ENCODE measurements at regions not wholly inside any gene's neighbourhood (a gene's known extent, or its start where the extent isn't known, plus 50 kb on each side); places are given as distances from the start of the nearest gene placed in this dataset.
A peak's percentile ranks its signal among the peaks of the same experiment; 100 is the strongest.
"Not testable (repeated sequence)": the region's sequence is repeated elsewhere in the genome, so short reads cannot be mapped to it uniquely, and the experiment has no call there.

DNA sequence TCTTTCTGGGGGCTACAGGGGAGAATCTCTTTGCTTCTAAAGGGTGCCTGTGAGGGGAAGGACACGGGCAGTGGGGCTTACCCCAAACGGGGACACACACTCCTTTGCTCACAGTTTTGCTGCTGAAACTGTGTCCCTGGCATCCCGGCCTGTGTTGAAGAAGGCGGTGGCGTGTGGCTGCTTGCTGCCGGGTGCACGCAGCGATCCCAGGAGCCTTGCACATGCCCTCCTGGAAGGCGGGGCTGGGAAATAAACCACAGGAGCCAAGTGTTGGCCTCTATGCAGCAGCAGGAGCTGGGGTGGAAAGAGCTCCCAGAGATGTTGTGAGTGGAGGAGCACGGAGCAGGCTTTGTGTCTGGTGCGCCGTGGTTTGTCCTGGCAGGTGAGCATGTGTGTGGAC, 131.0 kb upstream of the CIBAR2 start:
- no peaks in the 10 kb centered on the region for H3K9me3 Mint-ChIP-seq
- no peaks in the 10 kb centered on the region for H3K36me3 Mint-ChIP-seq (ENCODE audit: insufficient read depth in 2 of 2)
- DNase-seq = no peak
- no peak overlapping the region for H3K27ac Mint-ChIP-seq
- peaks cover 6% of the 10 kb centered on the region for H3K4me1 Mint-ChIP-seq (ENCODE audit: low read depth)
- H3K27me3 Mint-ChIP-seq (ENCODE audit: low read depth) = no peaks in the 10 kb centered on the region
- no peak overlapping the region for H3K4me3 Mint-ChIP-seq
- no peak for ATAC-seq (replicated peaks in 1 of 2)

DNA sequence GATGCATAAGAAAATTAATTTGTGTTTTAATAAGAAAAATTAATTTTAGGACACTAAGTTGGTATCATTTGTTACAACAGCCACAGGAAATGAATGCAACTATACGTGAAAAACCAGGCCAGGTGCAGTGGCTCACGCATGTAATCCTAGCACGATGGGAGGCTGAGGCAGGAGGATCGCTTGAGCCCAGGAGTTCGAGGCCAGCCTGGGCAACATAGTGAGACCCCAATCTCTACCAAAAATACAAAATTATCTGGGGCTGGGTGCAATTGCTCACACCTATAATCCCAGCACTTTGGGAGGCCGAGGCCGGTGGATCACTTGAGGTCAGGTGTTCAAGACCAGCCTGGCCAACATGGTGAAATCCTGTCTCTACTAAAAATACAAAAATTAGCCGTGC, 132.2 kb upstream of the CIBAR2 start:
- ATAC-seq (replicated peaks in 1 of 2) = not testable (repeated sequence)

GRCh38 chr16:85245307-85246172, 133.3 kb upstream of the CIBAR2 start:
- Mint-ChIP-seq H3K4me1 (ENCODE audit: low read depth) (peaks cover 6% of the 10 kb centered on the region), H3K9me3 (no peaks in the 10 kb centered on the region), H3K27me3 (ENCODE audit: low read depth) (no peaks in the 10 kb centered on the region), H3K4me3 (no peak overlapping the region), H3K27ac (no peak overlapping the region), H3K36me3 (ENCODE audit: insufficient read depth in 2 of 2) (no peaks in the 10 kb centered on the region)
- DNase-seq (peak; percentile 46 to 48), ATAC-seq (replicated peaks in 1 of 2) (peak; percentile 57 to 66)

More for the DNA sequence above, 132.2 kb upstream of the CIBAR2 start:
- H3K27ac Mint-ChIP-seq; H3K36me3 Mint-ChIP-seq (ENCODE audit: insufficient read depth in 2 of 2); H3K9me3 Mint-ChIP-seq; H3K4me1 Mint-ChIP-seq (ENCODE audit: low read depth); H3K27me3 Mint-ChIP-seq (ENCODE audit: low read depth); DNase-seq; H3K4me3 Mint-ChIP-seq: not testable (repeated sequence)

DNA sequence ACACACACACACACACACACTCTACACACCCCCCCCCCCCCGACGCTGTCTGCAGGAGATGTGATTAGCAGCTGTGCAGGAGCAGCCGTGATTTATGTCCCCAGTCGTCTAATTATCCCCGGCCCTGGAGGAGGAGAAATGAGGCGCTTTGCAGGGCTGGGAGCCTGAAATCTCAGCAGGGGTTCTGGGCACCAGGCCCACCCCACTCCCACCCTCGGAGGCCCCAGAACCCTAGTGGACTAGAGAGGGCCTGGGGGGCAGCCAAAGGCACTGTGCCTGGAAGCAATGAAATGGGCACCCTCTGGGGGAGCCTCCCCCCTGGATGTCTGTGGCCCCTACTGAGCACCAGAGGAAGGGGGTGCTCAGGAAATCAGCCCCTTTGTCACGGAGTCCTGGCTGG, 134.2 kb upstream of the CIBAR2 start:
- peaks cover 6% of the 10 kb centered on the region for H3K4me1 Mint-ChIP-seq (ENCODE audit: low read depth)
- no peaks in the 10 kb centered on the region for H3K36me3 Mint-ChIP-seq (ENCODE audit: insufficient read depth in 2 of 2)
- H3K9me3 Mint-ChIP-seq = no peaks in the 10 kb centered on the region
- H3K27me3 Mint-ChIP-seq (ENCODE audit: low read depth) = no peaks in the 10 kb centered on the region
- H3K27ac Mint-ChIP-seq = no peak overlapping the region
- no peak overlapping the region for H3K4me3 Mint-ChIP-seq
- no peak for DNase-seq
- no peak for ATAC-seq (replicated peaks in 1 of 2)

DNA sequence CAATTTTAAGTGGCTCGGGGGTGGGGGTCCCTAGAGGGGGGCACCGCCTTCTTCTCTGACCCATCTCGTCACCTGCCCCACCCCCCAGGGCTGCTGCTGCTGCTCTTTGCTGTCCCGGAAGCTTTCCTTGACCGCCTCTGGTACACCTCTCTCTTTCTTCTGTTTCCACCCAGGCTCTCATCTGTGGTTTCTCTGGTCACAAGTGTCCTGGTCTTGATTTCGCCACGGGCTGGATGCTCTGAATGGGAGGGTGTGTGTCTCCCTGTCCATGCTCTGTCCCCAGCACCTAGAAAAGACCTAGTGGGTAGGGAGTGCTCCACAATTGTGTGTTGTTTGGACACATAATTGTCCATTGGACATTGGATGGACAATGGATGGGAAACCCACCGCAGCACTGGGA, 134.7 kb upstream of the CIBAR2 start:
- no peak overlapping the region for H3K4me3 Mint-ChIP-seq
- no peaks in the 10 kb centered on the region for H3K36me3 Mint-ChIP-seq (ENCODE audit: insufficient read depth in 2 of 2)
- H3K27ac Mint-ChIP-seq = no peak overlapping the region
- DNase-seq = no peak
- H3K9me3 Mint-ChIP-seq = no peaks in the 10 kb centered on the region
- peaks cover 6% of the 10 kb centered on the region for H3K4me1 Mint-ChIP-seq (ENCODE audit: low read depth)
- ATAC-seq (replicated peaks in 1 of 2) = no peak
- H3K27me3 Mint-ChIP-seq (ENCODE audit: low read depth) = no peaks in the 10 kb centered on the region

GRCh38 chr16:85248342-85248741, 136.1 kb upstream of the CIBAR2 start:
- Mint-ChIP-seq H3K27ac (no peak overlapping the region), H3K4me1 (ENCODE audit: low read depth) (peaks cover 13% of the 10 kb centered on the region), H3K9me3 (no peaks in the 10 kb centered on the region), H3K36me3 (ENCODE audit: insufficient read depth in 2 of 2) (no peaks in the 10 kb centered on the region), H3K4me3 (no peak overlapping the region), H3K27me3 (ENCODE audit: low read depth) (no peaks in the 10 kb centered on the region)
- ATAC-seq (replicated peaks in 1 of 2) (no peak), DNase-seq (no peak)

- no peaks in the 10 kb centered on the region for H3K36me3 Mint-ChIP-seq (ENCODE audit: insufficient read depth in 2 of 2)
- no peaks in the 10 kb centered on the region for H3K27me3 Mint-ChIP-seq (ENCODE audit: low read depth)
- H3K9me3 Mint-ChIP-seq = no peaks in the 10 kb centered on the region
- H3K4me1 Mint-ChIP-seq (ENCODE audit: low read depth) = peaks cover 13% of the 10 kb centered on the region
- no peak overlapping the region for H3K27ac Mint-ChIP-seq
- ATAC-seq (replicated peaks in 1 of 2) = no peak
- no peak for DNase-seq
- H3K4me3 Mint-ChIP-seq = no peak overlapping the region
Observed at GRCh38 chr16:85248857-85249256, 136.6 kb upstream of the CIBAR2 start.

DNA sequence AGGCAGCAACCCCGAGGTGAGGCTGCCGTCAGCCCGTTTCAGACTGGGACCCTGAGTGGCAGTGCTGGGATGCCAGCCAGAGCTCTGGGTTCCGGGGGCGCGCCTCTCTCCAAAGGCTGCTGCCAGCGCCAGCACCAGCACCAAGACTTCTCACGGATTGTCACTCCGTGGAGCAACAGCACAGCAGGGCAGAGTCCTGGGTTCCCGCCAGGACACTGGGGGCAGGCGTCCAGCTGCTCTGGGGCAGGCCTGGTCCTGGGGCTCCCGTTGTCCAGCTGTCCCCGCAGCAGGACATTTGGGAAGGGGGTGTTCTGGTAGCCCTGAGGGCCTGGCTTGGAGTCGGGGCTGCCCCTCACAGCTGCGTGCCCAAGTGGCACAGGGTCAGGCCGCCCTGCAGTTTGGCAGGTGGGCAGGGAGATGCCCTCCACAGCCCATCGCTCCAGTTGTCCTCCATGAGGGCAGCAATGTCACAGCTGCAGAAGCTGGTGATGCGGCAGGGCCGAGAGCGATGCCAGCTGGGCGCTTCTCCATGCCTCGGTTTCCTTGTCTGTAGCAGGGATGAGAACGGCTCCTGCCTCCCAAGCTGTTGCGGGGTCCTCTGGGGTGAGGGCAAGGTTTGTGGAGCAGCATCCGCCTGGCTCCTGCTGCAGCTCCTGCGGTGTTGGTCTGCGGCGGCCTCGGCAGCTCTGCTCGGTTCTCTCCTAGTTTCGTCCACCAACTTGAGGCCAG, 137.3 kb upstream of the CIBAR2 start:
- peaks cover 13% of the 10 kb centered on the region for H3K4me1 Mint-ChIP-seq (ENCODE audit: low read depth)
- H3K9me3 Mint-ChIP-seq = no peaks in the 10 kb centered on the region
- no peak overlapping the region for H3K4me3 Mint-ChIP-seq
- DNase-seq = no peak
- no peak for ATAC-seq (replicated peaks in 1 of 2)
- H3K27ac Mint-ChIP-seq = no peak overlapping the region
- H3K36me3 Mint-ChIP-seq (ENCODE audit: insufficient read depth in 2 of 2) = no peaks in the 10 kb centered on the region
- no peaks in the 10 kb centered on the region for H3K27me3 Mint-ChIP-seq (ENCODE audit: low read depth)

GRCh38 chr16:85250147-85250463, 137.8 kb upstream of the CIBAR2 start:
- Mint-ChIP-seq H3K36me3 (ENCODE audit: insufficient read depth in 2 of 2) (no peaks in the 10 kb centered on the region), H3K27ac (no peak overlapping the region), H3K9me3 (no peaks in the 10 kb centered on the region), H3K4me1 (ENCODE audit: low read depth) (peaks cover 13% of the 10 kb centered on the region), H3K27me3 (ENCODE audit: low read depth) (no peaks in the 10 kb centered on the region), H3K4me3 (no peak overlapping the region)
- ATAC-seq (replicated peaks in 1 of 2) (no peak), DNase-seq (no peak)

- H3K27me3 Mint-ChIP-seq (ENCODE audit: low read depth) = no peaks in the 10 kb centered on the region
- ATAC-seq (replicated peaks in 1 of 2) (no peak), DNase-seq (no peak)
- no peaks in the 10 kb centered on the region for H3K36me3 Mint-ChIP-seq (ENCODE audit: insufficient read depth in 2 of 2)
- H3K4me3 Mint-ChIP-seq = no peak overlapping the region
- H3K9me3 Mint-ChIP-seq = no peaks in the 10 kb centered on the region
- H3K4me1 Mint-ChIP-seq (ENCODE audit: low read depth) = peaks cover 9% of the 10 kb centered on the region
- no peak overlapping the region for H3K27ac Mint-ChIP-seq
Observed at GRCh38 chr16:85250609-85251223, 138.4 kb upstream of the CIBAR2 start.

DNA sequence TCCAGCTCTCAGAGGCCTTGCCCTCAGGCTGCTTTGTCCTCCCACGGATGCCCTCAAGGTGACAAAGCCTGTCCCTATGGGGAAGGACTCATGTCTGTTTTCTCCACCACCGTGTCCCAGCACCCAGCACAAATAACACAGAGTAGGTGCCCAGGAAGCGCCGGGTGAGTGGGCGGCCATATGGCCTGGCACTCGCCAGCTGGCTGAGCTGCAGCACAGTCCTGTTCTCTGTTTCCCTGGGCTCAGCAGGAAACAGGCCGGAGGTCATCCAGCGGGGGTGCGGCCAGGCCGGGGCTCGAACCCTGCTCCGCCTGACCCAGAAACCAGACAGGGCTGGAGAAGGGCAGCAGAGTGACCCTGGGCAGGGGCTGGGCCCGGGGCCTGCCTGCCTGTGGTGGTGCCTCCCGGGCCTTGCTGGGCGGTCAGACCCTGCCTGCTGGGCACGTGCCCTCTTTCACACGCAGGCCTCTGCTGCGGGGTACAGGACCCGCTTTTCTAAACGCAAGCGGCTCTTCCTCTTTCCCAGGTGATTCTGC, 139.0 kb upstream of the CIBAR2 start:
- no peak overlapping the region for H3K27ac Mint-ChIP-seq
- H3K27me3 Mint-ChIP-seq (ENCODE audit: low read depth) = no peaks in the 10 kb centered on the region
- H3K36me3 Mint-ChIP-seq (ENCODE audit: insufficient read depth in 2 of 2) = no peaks in the 10 kb centered on the region
- no peak overlapping the region for H3K4me3 Mint-ChIP-seq
- ATAC-seq (replicated peaks in 1 of 2) (no peak), DNase-seq (no peak)
- H3K9me3 Mint-ChIP-seq = no peaks in the 10 kb centered on the region
- H3K4me1 Mint-ChIP-seq (ENCODE audit: low read depth) = peaks cover 6% of the 10 kb centered on the region

- DNase-seq (no peak), ATAC-seq (replicated peaks in 1 of 2) (no peak)
- no peak overlapping the region for H3K27ac Mint-ChIP-seq
- H3K4me1 Mint-ChIP-seq (ENCODE audit: low read depth) = peaks cover 6% of the 10 kb centered on the region
- no peaks in the 10 kb centered on the region for H3K36me3 Mint-ChIP-seq (ENCODE audit: insufficient read depth in 2 of 2)
- H3K27me3 Mint-ChIP-seq (ENCODE audit: low read depth) = no peaks in the 10 kb centered on the region
- H3K4me3 Mint-ChIP-seq = no peak overlapping the region
- no peaks in the 10 kb centered on the region for H3K9me3 Mint-ChIP-seq
Observed at GRCh38 chr16:85252014-85252413, 139.7 kb upstream of the CIBAR2 start.

DNA sequence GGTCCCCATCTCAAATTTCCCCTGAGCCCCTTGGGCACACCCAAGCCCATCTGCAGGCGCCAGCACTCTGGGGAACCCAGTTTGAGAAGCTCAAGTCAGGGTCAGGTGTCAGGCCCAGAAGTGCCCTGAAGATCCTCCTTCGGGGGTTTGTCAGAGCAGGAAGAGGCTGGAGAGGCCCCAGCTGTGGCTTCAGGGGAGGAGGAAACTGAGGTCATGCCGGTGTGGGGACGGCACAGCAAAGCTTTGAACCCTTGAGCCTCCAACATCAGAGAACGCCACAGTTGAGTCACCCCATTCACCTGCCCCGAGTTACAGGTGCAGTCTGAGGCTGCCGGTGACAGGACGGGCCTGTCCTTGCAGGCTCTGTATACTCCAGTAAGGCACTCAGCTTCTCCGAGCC, 140.2 kb upstream of the CIBAR2 start:
- Mint-ChIP-seq H3K27ac (no peak overlapping the region), H3K4me3 (no peak overlapping the region), H3K4me1 (ENCODE audit: low read depth) (peaks cover 6% of the 10 kb centered on the region), H3K36me3 (ENCODE audit: insufficient read depth in 2 of 2) (no peaks in the 10 kb centered on the region), H3K27me3 (ENCODE audit: low read depth) (no peaks in the 10 kb centered on the region), H3K9me3 (no peaks in the 10 kb centered on the region)
- ATAC-seq (replicated peaks in 1 of 2) (peak; percentile 61 to 68), DNase-seq (peak; percentile 11 to 33)

All from activated T-cell treated with anti-CD3 and anti-CD28 coated beads, Interleukin-2, amount 50 U/mL, for 72 hours (primary cell).